Activated CD8-positive, alpha-beta memory T cell treated with anti-CD3 and anti-CD28 coated beads, Interleukin-2, amount 50 U/mL, for 4 hours (primary cell): ENCODE measurements at regions not wholly inside any gene's neighbourhood (a gene's known extent, or its start where the extent isn't known, plus 50 kb on each side); places are given as distances from the start of the nearest gene placed in this dataset.

ENCODE experiments used
- DNase-seq: peaks from one replicate; pipeline ENCODE4 v3.0.0-alpha.2; 2020

DNA sequence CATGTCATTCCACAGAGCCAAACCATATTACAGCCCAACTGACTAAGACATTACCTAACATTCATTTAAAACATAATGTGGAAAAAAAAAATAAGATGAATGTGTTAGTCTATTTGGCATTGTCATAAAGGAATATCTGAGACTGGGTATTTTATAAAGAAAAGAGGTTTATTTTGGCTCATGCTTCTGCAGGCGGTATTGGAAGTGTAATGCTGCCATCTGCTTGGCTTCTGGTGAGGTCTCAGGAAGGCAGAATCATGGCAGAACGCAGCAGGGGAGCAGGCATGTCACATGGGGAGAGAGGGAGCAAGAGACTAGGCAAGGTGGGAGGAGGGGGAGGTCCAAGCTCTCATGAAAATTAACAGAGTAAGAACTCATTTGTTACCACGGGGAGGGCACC lies 504.8 kb upstream of the LRATD1 start:
- DNase-seq, result no peak

DNA sequence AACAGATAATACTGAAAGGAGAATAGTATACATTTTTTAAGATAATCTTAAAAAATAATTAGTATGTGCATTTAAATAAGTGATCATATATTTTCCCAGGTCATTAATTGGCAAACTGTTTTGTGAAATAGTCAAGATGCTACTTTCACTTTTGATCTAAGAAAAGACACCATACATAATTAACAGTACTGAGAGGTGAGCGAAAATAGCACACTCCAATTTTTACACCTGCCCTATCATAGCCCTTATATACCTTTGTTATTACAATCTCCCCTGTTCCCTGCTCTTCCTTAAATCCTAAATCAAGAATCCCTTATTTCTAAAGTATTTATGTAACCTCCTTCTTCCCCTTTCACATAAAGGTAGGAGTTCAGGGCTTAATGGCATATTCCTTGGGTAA lies 500.1 kb upstream of the LRATD1 start:
- DNase-seq, result no peak

DNA sequence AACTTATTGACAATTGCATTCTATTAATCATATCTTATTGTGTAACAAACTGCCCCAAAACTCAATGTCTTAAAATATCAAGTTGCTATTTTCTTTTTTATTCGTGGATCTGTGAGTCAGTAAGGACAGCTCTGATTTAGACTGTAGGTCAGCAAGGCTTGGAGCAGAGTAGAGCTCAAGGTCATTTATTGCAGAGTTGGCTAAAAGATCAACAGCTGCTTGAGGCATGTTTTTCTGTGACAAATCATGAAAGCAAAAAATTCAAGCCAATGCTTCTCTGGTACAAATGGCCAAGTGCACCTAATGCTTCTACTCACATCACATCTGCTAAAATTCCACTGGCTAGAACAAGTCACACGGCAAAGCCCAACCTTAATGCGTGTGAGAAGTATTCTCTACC lies 497.7 kb upstream of the LRATD1 start:
- no peak for DNase-seq

DNA sequence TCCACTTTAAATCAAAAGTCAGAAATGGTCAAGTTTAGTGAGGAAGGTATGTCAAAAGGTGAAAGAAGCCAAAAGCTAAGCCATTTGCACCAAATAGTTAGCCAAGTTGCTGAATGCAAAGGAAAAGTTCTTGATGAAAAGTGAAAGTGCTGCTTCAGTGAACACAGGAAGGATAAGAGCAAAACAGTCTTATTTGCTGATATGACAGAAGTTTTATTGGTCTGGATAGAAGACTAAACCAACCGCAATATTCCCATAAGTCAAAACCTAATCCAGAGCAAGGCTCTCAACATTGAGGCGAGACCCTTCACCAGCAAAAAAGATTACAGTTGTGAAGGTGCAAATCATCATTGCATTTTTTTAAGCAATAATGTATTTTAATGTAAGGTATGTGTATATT lies 496.5 kb upstream of the LRATD1 start:
- DNase-seq, result no peak

DNA sequence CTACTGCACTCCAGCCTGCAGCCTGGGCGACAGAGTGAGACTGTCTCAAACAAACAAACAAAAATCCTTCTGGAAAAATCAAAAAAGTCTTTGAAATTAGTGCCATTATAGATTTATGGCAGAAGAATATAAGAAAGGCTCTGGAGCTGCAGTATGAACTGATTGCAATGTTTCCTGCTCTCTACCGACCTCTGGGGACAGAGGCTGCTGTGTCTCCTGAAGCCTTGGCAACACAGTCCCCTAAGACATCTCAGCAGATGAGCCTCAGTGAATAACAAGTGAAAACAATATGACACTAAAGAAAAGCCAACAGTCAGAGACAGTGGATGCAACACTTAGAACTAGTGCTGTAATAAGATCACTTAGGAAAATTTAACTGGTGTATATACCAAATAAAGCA lies 494.9 kb upstream of the LRATD1 start:
- no peak for DNase-seq

DNA sequence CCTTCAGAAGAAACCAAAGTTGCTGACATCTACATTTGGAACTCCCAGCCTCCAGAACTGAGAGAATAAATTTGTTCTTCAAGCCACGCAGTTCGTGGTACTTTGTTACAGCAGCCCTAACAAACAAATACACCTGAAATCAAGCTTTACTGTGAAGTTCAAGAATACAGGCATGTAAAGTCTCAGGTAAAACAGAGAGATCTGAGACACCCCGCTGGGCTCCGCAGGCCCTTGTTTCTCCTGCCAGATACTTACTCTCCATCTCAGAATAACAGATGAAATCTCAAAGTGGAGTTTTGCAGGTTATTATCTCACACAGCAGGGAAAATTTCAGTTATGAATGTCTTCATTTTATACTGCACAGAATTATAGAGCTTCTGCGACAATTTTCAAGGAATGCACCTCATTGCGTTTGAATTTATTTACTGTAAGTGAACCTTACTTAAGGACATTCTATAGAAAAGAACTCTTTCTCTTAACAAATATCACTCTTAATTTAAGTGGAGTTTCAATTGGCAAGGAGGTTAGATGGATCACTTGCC lies 492.4 kb upstream of the LRATD1 start:
- no peak for DNase-seq

DNA sequence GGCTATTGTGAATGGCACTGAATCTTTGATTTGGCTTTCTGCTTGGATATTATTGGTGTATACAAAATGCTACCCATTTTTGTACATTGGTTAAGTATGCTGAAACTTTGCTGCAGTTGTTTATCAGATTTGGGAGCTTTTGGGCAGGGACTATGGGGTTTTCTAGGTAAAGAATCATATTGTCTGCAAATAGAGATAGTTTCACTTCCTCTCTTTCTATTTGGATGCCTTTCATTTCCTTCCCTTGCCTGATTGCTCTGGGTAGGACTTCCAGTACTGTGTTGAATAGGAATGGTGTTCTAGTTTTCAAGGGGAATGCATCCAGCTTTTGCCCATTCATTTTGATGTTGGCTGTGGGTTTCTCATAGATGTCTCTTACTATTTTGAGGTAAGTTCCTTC lies 489.1 kb upstream of the LRATD1 start:
- DNase-seq, result no peak

DNA sequence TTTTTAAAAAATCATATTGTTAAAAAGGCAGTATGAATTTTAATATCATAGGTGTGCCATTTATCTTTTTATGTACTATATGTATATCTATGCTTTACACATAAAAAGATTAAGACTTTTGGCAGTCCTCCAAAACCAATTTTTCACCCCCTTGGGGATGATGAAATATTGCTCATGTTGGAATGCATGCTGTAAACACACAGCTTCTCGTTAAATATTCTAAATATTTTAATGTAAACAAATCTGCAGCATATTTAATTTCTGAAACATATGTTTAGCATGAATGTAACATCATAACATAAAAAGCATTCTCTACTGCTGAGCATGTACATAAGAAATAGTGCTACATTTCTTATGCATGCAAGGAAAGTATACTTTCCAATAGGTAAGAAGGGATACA lies 484.3 kb upstream of the LRATD1 start:
- no peak for DNase-seq

DNA sequence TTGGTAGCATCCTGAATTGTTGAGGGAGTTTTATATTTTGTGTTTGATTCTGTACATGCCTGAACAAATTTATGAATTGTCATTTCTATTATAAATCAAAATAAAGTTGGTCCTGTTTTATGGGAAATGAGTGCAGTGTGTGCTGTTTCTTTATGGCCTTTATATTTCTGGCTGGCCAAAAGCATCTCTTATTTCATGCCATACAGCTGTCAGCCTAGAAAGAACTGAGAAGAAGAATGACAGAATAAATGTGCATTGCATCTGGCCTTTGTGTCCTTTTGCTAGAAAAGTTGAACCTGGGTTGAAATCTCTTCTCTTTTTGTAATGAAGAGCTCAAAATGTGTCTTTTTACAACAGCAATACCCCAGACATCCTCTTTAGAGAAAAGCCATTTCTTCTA lies 474.7 kb upstream of the LRATD1 start:
- DNase-seq, result no peak

DNA sequence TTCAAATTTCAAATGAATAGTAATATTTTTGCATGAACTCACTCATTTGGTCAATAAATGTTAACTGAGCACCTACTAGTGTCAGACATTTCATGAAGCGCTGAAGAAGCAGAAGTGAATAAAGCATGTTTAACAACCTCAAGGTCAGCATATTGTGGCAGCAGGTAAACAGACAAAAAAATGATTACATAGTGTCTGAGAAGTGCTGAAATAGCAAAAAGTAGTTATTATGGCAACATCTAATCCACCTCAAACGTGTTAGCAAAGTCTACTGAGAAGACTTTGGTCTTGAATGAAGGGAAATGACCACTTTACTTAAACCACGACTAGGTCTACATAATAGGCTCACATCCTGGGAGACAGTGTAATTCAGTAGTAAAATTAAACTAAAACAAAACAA lies 452.2 kb upstream of the LRATD1 start:
- no peak for DNase-seq

DNA sequence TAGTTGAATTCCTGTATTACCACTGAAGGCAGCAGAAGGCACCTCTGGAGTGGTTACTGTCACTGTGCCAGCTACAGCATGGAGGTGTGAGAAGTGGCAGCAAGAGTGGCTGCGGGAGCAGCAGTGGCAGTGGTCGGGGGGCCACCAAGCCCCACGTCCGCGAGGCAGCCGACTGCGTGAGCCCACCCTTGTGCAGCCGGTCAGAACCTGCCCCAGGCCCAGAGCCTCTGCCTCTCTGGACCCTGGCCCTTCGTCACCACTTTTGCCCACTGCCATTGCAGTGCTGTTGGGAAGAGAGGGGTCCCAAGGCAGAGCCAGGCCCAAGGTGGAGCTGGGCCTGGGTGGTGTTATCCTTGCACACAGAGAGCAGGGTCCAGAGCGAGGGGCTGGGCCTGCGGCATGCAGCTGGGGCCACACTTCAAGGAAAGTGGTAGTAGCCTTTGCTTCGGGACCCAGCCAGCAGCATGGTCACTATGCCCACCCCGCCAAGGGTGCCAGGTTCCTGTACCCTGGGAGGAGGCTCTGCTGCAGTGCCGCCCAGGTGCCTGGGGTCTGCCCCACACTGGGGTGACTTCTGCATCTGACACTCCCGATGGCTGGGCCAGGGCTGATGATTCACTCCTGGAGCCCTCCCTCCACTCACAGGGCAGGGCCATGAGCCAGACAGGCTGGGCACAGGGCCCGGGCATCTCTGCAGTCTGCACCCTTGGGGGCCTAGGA lies 450.1 kb upstream of the LRATD1 start:
- no peak for DNase-seq

DNA sequence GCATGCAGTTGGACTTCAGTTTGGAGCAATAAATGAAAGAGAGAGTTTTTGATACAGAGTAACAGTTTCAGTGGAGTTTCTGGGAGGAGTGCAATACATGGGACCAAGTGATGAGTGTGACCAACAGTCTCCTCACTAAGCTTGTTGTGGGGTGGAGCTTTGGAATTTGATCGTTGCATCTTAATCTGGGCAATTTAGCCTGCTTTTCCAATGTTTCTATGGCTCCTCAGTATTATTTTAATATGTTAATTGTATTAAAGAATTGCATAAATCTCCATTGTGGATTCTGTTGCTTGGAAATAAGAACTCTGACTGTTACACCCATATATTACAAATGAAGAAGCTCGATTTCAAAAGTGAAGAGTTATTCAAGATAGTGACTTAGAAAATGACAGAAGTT lies 446.6 kb upstream of the LRATD1 start:
- DNase-seq, result no peak

DNA sequence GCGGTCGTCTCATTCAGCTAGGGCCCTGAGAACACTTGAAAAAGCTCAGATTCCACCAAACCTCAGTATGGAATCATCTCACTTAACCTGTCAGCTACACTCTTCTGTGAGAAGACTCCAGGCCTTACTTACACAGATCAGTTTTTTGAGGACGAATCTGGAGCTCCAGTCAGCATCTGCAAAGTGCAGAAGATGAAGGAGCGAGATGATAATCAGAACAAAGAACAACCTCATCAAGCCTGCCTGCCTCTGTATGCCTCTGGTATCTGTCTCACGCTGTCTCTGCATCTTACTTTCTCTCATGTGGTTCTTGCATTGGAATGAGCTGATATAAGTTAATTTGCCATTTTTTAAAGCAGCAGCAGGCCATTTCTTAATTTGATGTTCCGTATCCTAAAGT lies 444.1 kb upstream of the LRATD1 start:
- DNase-seq, result no peak

DNA sequence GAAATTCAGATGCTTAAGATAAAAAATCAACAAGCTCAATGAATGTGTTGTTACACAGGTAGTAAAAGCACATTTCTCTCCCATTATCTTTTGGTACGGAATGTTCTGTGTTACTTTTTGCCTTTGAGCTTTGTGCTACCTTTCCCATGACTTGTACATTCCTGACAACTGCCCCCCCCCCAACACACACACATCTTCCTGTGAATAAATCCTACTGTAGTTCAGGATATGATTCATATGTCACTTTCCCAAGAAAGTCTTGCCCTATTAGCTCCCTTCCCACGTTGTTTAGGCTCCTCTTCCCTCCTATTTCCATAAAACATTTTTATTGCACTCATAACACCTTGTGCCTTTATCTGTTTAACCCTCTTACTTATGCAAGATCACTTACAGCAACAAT lies 442.6 kb upstream of the LRATD1 start:
- no peak for DNase-seq

DNA sequence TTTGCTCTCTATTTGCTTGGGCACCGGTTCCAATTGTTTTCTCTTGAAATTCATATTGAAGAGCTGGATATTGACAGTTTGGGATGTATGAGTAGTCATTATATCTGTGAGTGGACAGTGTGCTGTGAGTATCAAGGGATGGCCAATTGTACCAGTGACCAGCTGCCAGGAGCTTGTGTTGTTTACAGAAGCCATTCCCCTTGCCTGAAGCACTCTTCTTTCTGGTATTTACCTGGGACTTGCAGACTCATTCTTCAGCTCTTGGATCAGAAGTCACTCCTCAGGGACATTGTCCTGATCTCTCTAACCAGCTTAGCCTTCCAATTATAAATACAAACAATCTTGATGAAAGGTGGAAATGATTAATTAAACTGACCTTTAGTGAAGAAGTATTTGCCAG lies 438.3 kb upstream of the LRATD1 start:
- DNase-seq, result no peak

DNA sequence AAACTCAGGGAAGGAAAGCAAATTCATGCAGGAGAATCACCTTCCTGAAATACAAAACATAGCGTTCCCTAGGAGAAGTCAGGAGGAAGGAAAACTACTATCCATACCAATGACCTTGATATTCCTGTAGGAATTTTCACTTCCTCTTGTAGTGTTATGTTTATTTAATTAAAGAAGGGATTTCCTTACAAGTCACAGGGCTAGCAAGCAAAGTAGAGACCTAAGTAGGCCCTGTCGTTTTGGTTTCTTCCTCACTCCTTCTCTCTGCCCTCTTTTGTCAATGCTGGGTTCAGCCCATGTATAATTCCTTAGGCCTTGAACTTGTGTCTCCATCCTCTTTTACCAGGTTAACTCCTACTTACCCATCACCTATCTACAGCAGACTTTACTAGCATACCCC lies 435.2 kb upstream of the LRATD1 start:
- DNase-seq, result no peak

DNA sequence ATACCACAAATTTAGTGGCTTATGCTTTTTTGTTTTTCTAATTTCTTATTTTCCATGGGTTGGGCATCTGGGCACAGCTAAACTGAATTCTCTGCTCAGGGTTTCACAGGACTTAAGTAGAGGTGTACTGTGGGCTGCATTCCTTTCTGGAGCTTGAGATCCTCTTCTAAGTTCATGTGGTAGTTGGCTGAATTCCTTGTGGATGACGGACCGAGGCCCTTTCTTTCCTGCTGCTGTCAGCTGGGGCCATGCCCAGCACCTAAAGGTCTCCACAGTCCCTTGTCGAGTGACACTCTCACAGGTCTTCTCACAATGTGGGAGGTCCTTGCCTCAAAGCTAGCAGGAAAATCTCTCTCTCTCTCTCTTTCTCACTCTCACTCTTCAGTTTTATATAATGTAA lies 433.5 kb upstream of the LRATD1 start:
- no peak for DNase-seq

DNA sequence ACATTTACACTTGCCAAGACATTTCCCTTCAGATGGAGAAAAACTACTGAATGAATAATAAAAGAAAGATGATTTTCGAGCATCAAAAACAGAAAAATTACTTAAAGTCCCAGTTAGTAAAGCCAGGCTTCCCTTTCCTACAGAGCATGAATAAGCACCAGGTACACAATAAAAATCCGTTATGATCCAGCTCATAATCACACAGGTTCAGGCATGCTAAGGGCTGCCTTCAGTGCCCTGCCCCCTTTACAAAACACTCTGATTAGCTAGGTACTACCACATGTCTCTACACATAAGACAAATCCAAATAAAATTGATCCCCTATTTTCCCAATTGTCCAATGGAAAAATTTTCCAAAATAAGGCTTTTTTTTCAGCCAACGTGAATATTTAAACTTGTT lies 413.2 kb upstream of the LRATD1 start:
- DNase-seq, result no peak

DNA sequence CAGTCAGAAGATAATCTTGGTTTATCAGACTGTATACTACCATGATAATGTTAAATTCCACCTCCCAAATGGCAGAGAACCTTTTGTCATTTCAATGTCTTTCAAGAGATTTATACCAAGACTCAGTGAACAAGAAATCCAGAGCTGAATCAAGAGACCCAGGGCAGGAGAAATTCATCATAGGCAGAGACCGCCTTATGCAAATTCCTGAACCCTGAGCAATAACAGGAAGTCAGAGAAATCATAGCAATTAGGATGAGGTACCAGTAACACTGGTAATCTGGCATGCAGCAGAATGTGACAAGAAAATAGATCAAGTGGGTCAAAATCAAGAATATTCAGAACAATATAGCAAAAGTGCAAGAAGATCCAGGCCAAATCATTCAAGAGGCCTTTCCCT lies 412.4 kb upstream of the LRATD1 start:
- no peak for DNase-seq

DNA sequence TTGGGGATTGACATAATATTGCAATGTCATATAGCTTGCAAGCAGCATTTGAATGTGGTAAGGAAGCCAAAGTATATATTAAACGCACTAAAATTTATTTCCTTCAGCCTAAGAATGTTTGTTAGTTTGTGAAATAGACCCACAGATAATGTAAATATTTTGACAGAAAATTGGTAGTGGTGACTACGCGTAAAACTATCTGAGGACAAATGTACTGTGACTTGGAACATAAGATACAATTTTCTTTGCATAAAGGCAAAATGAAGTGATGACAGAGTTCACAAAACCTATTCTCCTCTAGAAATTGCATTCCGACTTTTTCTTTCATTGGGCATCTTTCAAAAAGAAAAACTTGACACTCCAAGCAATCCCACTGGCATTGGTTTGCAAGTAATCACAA lies 411.1 kb upstream of the LRATD1 start:
- DNase-seq, result no peak

DNA sequence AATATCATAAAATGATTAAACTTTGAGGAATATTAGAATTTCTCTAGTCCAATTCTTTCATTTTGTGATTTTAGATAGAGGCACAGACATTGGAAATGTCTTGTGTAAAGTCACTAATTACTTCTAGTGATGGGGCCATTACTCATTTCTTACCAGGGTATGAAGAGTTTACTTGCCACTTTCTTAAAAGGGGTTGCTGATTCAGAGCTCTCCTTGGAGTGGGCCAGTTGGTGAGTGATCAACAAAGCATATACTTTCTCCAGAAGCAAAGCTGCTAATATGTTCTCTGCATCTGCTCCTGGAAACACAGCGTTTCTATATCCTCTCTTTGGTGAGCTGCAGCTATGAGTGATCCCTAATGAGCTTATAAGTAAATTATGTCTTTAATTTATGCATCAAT lies 408.9 kb upstream of the LRATD1 start:
- DNase-seq, result no peak

DNA sequence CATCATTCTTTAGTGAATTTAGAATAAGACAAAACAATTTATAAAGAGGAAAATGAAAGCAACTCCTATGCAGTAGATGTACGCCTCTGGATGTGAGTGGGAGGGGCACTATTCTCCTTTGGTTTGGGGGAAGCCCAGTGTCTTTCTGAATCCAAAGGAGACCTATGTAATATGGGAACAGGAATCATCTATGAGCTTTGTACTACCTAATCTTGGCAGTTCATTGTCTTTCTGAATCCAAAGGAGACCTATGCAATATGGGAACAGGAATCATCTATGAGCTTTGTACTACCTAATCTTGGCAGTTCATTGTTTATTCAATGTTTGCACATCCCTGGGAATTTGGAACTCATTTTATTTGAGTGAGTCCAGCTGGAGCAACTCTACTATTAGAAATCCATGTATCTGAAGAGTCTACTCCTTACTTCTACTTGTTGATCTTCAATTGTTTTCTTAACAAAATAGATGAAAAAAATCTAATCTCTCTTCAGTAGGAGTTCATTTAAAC lies 401.1 kb upstream of the LRATD1 start:
- DNase-seq, result no peak

DNA sequence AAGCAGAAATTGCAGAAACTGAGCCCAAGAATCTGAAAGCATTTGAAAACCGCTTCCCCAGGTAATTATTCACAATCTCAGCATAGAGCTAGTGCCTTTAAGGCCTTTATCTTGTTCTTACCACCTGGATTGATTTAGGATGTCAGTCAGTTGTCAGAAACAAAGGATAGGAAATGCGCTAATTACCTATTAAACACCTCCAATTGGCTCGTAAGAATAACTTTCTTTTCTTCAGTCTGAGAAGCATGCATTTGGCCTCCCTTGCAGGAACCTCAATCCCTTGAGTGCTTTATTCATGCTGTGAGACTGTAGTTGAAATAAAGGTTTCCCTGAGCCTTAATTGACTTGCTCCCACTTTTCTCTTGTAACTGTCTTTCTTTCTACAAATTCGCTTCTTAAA lies 400.3 kb upstream of the LRATD1 start:
- no peak for DNase-seq

DNA sequence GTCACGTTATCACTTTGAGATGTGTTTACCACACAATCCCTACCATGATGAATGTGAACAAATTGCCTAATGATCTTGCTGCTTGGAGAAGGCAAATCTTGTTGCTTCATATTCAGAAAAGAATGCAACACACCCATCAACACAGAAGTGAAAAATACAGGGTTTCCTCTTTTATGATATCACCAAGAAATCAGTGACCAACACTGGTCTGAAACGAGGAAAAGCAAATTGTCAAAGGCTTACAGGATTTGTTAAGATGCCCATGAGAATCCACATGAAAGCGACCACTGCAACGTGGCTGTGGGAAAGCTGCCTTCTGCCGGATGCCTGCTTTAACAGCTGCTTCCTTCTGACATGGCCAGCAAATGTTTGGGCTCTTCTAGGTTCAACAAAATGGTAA lies 397.6 kb upstream of the LRATD1 start:
- no peak for DNase-seq

DNA sequence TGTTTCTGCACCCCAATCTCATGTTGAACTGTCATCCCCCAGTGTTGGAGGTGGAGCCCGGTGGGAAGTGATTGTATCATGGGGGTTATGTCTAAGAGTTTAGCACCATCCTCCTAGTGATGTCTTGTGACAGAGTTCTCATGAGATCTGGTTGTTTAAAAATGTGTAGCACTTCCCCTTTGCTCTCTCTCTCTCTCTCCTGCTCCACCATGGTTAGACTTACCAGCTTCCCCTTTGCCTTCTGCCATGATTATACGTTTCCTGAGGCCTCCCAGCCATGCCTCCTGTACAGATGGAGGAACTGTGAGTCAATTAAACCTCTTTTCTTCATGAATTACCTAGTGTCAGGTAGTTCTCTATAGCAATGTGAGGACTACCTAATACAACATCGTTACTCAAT lies 396.9 kb upstream of the LRATD1 start:
- DNase-seq, result no peak
